Heart right ventricle (tissue), 16 donors: ENCODE measurements at regions not wholly inside any gene's neighbourhood (a gene's known extent, or its start where the extent isn't known, plus 50 kb on each side); places are given as distances from the start of the nearest gene placed in this dataset.

ENCODE experiments used
- ATAC-seq, 8 donors: fragments of 200-7000 bp; cut with Tn5 transposase; one replicate each; pipeline ENCODE4 v1.9.1; 2020; ENCODE audit warnings: mild to moderate bottlenecking in 8 of 8, moderate library complexity in 8 of 8, moderate number of reproducible peaks in 1 of 8
- DNase-seq, 2 donors: peaks; one replicate each; pipeline ENCODE4 v3.0.0-alpha.2; 2020
- H3K27ac ChIP-seq, 10 donors: fragments of 200-600 bp; sonication (generic) in 2 of 10; one replicate each; pipeline versions ENCODE4 v1.5.0 to v1.8.0; 2020 to 2022; ENCODE audit warnings: mild to moderate bottlenecking in 3 of 10
- H3K27me3 ChIP-seq, 7 donors: fragments of 200-600 bp; one replicate each; pipeline ENCODE4 v1.8.0; 2021 to 2022; ENCODE audit warnings: mild to moderate bottlenecking in 2 of 7
- H3K36me3 ChIP-seq, 9 donors: fragments of 200-600 bp; sonication (generic) in 1 of 9; one replicate each; pipeline versions ENCODE4 v1.5.0 to v1.8.0; 2020 to 2022; ENCODE audit warnings: mild to moderate bottlenecking in 2 of 9
- H3K4me1 ChIP-seq, 9 donors: fragments of 200-600 bp; sonication (generic) in 1 of 9; one replicate each; pipeline versions ENCODE4 v1.5.0 to v1.8.0; 2020 to 2022; ENCODE audit warnings: mild to moderate bottlenecking in 4 of 9
- H3K4me3 ChIP-seq, 10 donors: fragments of 200-600 bp; sonication (generic) in 2 of 10; one replicate each; pipeline versions ENCODE4 v1.5.0 to v1.8.0; 2020 to 2022; ENCODE audit warnings: mild to moderate bottlenecking in 7 of 10, moderate library complexity in 2 of 10
- H3K9me3 ChIP-seq, 11 donors: fragments of 200-600 bp in 10 of 11; sonication (generic) in 2 of 11; one replicate each; pipeline versions ENCODE4 v1.5.0 to v1.8.0; 2013 to 2022; ENCODE audit warnings: mild to moderate bottlenecking in 2 of 11, control low read depth in 1 of 11, moderate library complexity in 1 of 11
- WGBS, 2 donors: extraction: QIAGEN DNeasy Blood & Tissue Kit; methylation state at CpG; one replicate each; pipeline ENCODE4 v1.1.7; 2013; ENCODE audit warnings: inconsistent platforms in 1 of 2; 5-methylcytosine and 5-hydroxymethylcytosine counted together
- intact Hi-C, 10 donors: fragments of 100-400 bp; cut with DNase I; formaldehyde crosslinking; loops; one replicate each; pipeline versions ENCODE4 v1.11.1 to v1.14.2; 2022
- TF ChIP-seq, protein P1 (sequence below), 9 donors: fragments of 200-600 bp; sonication (generic) in 2 of 9; IDR thresholded peaks; one replicate each; pipeline versions ENCODE4 v1.5.0 to v1.8.0; 2021 to 2022; ENCODE audit warnings: antibody characterized with exemption in 9 of 9, mild to moderate bottlenecking in 5 of 9, moderate library complexity in 1 of 9
- donor health status: Arrhythmogenic right ventricular cardiomyopathy.
- donor health status: ischemic (EF 13 %, LVEDD 7.1; RV severe dilation, severe dysfunction).
- donor health status: healthy with polysubstance abuse.
- donor health status: DM: no; HTN: yes; CAD: no.
- donor health status: DM: no; HTN: no; CAD: no.
- donor health status: ischemic (EF 25% LVEDD 6.9; RV normal size, moderate dysfunction).
- donor health status: ischemic (EF 25% LVEDD 5.7; RV mildly dilated, moderate dysfunction).
- donor health status: healthy.
- donor health status: DM: yes; HTN: yes; CAD: no.
- donor health status: Ischemic cardiomyopathy.
- donor health status: ischemic (EF 35%, LVEDD 5.7; RV mildly dilated, moderate dysfunction).
- donor health status: nonischemic (EF 11% LVEDD 7.7; RV severe dilation, severe dysfunction).
- donor health status: DM: yes; HTN: yes; CAD: no.
- donor health status: PGD.
- donor health status: ischemic (EF 29% LVEDD 5.4; RV normal size, mild dysfunction).
- donor health status: nonischemic (EF 23%, LVEDD 6.1; RV moderate dilation, normal function).

DNA sequence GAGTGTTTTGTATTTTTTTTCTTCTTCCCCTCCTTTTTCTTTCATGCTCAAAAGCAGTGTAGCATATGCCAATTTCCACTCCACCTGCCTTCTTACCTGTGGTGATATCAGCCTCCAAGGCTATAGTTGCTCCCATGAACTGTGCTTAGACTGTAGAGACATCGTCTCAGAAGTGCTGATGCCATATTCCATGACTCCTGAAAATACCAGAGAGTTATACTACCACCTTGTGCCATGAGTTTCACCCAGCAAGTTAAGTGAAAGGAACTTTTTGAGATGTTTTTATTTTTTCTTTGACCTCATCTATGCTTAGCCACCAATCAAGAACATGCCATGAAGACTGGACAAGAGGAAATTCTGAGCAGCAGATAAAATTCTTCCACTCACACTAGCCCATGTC lies 142.8 kb upstream of the SEMA3E start:
- Histone ChIP-seq H3K4me3 (no peak overlapping the region), H3K27me3 (no peaks in the 10 kb centered on the region), H3K27ac (no peak overlapping the region), H3K36me3 (no peaks in the 10 kb centered on the region), H3K9me3 (no peaks in the 10 kb centered on the region), H3K4me1 (no peaks in the 10 kb centered on the region)
- intact Hi-C loops: no loop called here
- DNase-seq (no peak), ATAC-seq (no peak)
- WGBS, 2 donors: 52 to 64% methylated on average over 1 of the region's 1 CpG
- TF ChIP-seq, protein P1, sequence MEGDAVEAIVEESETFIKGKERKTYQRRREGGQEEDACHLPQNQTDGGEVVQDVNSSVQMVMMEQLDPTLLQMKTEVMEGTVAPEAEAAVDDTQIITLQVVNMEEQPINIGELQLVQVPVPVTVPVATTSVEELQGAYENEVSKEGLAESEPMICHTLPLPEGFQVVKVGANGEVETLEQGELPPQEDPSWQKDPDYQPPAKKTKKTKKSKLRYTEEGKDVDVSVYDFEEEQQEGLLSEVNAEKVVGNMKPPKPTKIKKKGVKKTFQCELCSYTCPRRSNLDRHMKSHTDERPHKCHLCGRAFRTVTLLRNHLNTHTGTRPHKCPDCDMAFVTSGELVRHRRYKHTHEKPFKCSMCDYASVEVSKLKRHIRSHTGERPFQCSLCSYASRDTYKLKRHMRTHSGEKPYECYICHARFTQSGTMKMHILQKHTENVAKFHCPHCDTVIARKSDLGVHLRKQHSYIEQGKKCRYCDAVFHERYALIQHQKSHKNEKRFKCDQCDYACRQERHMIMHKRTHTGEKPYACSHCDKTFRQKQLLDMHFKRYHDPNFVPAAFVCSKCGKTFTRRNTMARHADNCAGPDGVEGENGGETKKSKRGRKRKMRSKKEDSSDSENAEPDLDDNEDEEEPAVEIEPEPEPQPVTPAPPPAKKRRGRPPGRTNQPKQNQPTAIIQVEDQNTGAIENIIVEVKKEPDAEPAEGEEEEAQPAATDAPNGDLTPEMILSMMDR (IDR thresholded peaks at IDR 0.05): no peak

- no peak for ATAC-seq
- TF ChIP-seq, protein P1 (IDR thresholded peaks at IDR 0.05): no peak
- intact Hi-C loops: no loop called here
- H3K27me3 ChIP-seq: no peaks in the 10 kb centered on the region
- H3K4me3 ChIP-seq: no peak overlapping the region
- 75 to 77% methylated on average over 2 of the region's 2 CpGs for WGBS, 2 donors
- no peaks in the 10 kb centered on the region for H3K9me3 ChIP-seq
- no peak overlapping the region for H3K27ac ChIP-seq
- no peak for DNase-seq
- H3K4me1 ChIP-seq: no peaks in the 10 kb centered on the region
- H3K36me3 ChIP-seq: no peaks in the 10 kb centered on the region
Measured at GRCh38 chr7:83786858-83787257, 137.9 kb upstream of the SEMA3E start.

DNA sequence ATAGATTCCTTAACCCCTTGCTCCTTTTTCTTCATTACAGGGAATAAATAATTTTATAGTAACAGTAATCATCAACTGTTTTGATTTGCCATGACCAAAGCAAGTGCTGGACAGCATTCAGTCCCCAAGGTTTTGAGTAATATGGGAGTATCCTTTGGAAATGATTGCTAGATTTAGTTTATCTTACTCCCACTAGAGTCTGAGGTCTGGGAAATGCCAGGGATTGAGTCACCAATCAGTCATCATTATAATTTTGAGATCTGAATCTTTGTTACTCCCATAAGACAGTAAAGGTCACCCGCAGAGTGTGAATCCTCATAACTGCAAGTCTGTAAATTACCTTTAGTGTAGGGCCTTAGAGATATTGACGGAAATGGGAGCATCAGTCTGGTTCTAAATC lies 133.7 kb upstream of the SEMA3E start:
- 83 to 91% methylated on average over 2 of the region's 2 CpGs for WGBS, 2 donors
- ATAC-seq: no peak

GRCh38 chr7:83778073-83778443 lies 129.1 kb upstream of the SEMA3E start:
- WGBS, 2 donors: 62 to 69% methylated on average over 1 of the region's 1 CpG
- ATAC-seq (no peak), DNase-seq (no peak)
- TF ChIP-seq, protein P1 (IDR thresholded peaks at IDR 0.05): no peak
- intact Hi-C loops: no loop called here
- Histone ChIP-seq H3K4me1 (no peaks in the 10 kb centered on the region), H3K4me3 (no peak overlapping the region), H3K36me3 (no peaks in the 10 kb centered on the region), H3K27ac (no peak overlapping the region), H3K27me3 (no peaks in the 10 kb centered on the region), H3K9me3 (no peaks in the 10 kb centered on the region)

More for the DNA sequence above, 133.7 kb upstream of the SEMA3E start:
- no peaks in the 10 kb centered on the region for H3K36me3 ChIP-seq
- no peaks in the 10 kb centered on the region for H3K9me3 ChIP-seq
- DNase-seq: no peak
- TF ChIP-seq, protein P1 (IDR thresholded peaks at IDR 0.05): no peak
- no peaks in the 10 kb centered on the region for H3K4me1 ChIP-seq
- intact Hi-C loops: no loop called here
- H3K27ac ChIP-seq: no peak overlapping the region
- H3K4me3 ChIP-seq: no peak overlapping the region
- H3K27me3 ChIP-seq: no peaks in the 10 kb centered on the region
